ENCODE measurements at regions not wholly inside any gene's neighbourhood (a gene's known extent, or its start where the extent isn't known, plus 50 kb on each side); places are given as distances from the start of the nearest gene placed in this dataset.

DNA sequence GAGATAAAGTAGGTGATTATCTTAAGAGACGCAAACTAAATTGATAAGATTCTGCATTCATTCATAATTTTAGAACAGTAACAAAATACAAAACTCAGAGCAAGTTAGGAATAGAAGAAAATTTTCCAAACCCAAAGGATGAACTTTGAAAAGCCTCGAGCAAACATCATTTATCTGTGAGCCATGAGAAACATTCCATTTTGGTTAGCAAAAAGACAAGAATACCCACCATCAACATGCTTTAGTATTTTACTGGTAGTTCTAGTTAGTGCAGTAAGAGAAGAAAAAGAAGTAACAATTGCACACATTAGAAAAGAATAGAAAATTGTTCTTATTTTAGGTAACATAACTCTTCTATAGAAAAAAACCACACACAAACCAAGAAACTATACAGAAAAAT is 291.3 kb upstream of the TCF4 start:
- Histone ChIP-seq H4K5ac (ENCODE audit: insufficient read length, low read depth, low read length) (no peak overlapping the region), H3K4me1 (ENCODE audit: insufficient read depth, low read length) (no peaks in the 10 kb centered on the region), H3K18ac (ENCODE audit: insufficient read length, low read depth, low read length) (no peak overlapping the region), H4K20me1 (ENCODE audit: control insufficient read depth, insufficient read depth, insufficient read length) (no peaks in the 10 kb centered on the region), H3K27ac (ENCODE audit: insufficient read length, low read depth, low read length) (no peak overlapping the region), H4K8ac (replicated peaks; ENCODE audit: insufficient read length, low read depth, low read length) (no peak overlapping the region), H3K23me2 (ENCODE audit: insufficient read length, low read depth, low read length, poor library complexity, severe bottlenecking) (no peaks in the 10 kb centered on the region), H3K9me3 (ENCODE audit: control insufficient read depth, low read depth, low read length) (no peaks in the 10 kb centered on the region), H2BK20ac (ENCODE audit: low read depth, low read length, poor library complexity, severe bottlenecking) (no peak overlapping the region), H2BK12ac (ENCODE audit: insufficient read length, low read depth, low read length) (no peak overlapping the region), H4K91ac (ENCODE audit: insufficient read length, low read depth, low read length) (no peak overlapping the region), H3K56ac (ENCODE audit: insufficient read length, low read depth, low read length) (no peak overlapping the region), H2AFZ (ENCODE audit: low read length) (no peak overlapping the region), H2AK5ac (ENCODE audit: insufficient read length, low read length) (no peak overlapping the region), H2BK15ac (ENCODE audit: low read depth, low read length) (no peak overlapping the region), H2BK120ac (ENCODE audit: low read depth, low read length, poor library complexity, severe bottlenecking) (no peak overlapping the region), H3K4me2 (ENCODE audit: insufficient read depth, insufficient read length, low read length) (no peak overlapping the region), H2BK5ac (ENCODE audit: insufficient read length, low read length) (no peak overlapping the region), H3K9ac (ENCODE audit: extremely low read depth, insufficient read length, low read length) (no peak overlapping the region), H3K4ac (ENCODE audit: low read depth, low read length) (no peak overlapping the region), H3K27me3 (ENCODE audit: insufficient read depth, low read length) (no peaks in the 10 kb centered on the region), H3K79me2 (ENCODE audit: insufficient read depth, low read length) (no peaks in the 10 kb centered on the region), H3K14ac (ENCODE audit: insufficient read depth, low read length) (no peak overlapping the region), H3K79me1 (ENCODE audit: insufficient read depth, low read depth, low read length, poor library complexity, severe bottlenecking) (no peaks in the 10 kb centered on the region), H3T11ph (ENCODE audit: low read length) (no peak overlapping the region), H3K23ac (ENCODE audit: insufficient read length, low read depth, low read length) (no peak overlapping the region)
- WGBS (ENCODE audit: extremely low coverage, insufficient read length, low lambda C conversion rate): no CpG with 5 or more reads among the region's 2 CpGs
- TF ChIP-seq, protein P1, sequence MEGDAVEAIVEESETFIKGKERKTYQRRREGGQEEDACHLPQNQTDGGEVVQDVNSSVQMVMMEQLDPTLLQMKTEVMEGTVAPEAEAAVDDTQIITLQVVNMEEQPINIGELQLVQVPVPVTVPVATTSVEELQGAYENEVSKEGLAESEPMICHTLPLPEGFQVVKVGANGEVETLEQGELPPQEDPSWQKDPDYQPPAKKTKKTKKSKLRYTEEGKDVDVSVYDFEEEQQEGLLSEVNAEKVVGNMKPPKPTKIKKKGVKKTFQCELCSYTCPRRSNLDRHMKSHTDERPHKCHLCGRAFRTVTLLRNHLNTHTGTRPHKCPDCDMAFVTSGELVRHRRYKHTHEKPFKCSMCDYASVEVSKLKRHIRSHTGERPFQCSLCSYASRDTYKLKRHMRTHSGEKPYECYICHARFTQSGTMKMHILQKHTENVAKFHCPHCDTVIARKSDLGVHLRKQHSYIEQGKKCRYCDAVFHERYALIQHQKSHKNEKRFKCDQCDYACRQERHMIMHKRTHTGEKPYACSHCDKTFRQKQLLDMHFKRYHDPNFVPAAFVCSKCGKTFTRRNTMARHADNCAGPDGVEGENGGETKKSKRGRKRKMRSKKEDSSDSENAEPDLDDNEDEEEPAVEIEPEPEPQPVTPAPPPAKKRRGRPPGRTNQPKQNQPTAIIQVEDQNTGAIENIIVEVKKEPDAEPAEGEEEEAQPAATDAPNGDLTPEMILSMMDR (conservative IDR thresholded peaks at IDR 0.05): no peak
- H3K36me3 Mint-ChIP-seq (ENCODE audit: insufficient read depth in 1 of 3, low read depth in 3 of 3): no peaks in the 10 kb centered on the region
- no peaks in the 10 kb centered on the region for H3K9me3 Mint-ChIP-seq
- H3K27ac Mint-ChIP-seq: no peak overlapping the region
- H3K4me3 Mint-ChIP-seq: no peak overlapping the region
- H3K4me1 Mint-ChIP-seq: peaks cover 8 to 22% of the 10 kb centered on the region in 2 experiments
- H3K27me3 Mint-ChIP-seq (ENCODE audit: low read depth): no peaks in the 10 kb centered on the region
- DNase-seq: no peak
